Colonic mucosa (tissue), 4 donors: ENCODE measurements at regions not wholly inside any gene's neighbourhood (a gene's known extent, or its start where the extent isn't known, plus 50 kb on each side); places are given as distances from the start of the nearest gene placed in this dataset.

ENCODE experiments used
- DNase-seq: peaks from one replicate; pipeline ENCODE4 v3.0.0-alpha.2; 2020
- H3K27ac ChIP-seq: fragments of 200-600 bp; one replicate; pipeline ENCODE4 v1.8.0; 2021
- H3K27me3 ChIP-seq: fragments of 200-600 bp; one replicate; pipeline ENCODE4 v1.8.0; 2021
- H3K36me3 ChIP-seq: fragments of 200-600 bp; one replicate; pipeline ENCODE4 v1.8.0; 2021
- H3K4me1 ChIP-seq: fragments of 200-600 bp; one replicate; pipeline ENCODE4 v1.8.0; 2021; ENCODE audit warnings: mild to moderate bottlenecking
- H3K4me3 ChIP-seq: fragments of 200-600 bp; one replicate; pipeline ENCODE4 v1.8.0; 2021
- H3K9ac ChIP-seq, 2 donors: one replicate each; pipeline ENCODE4 v1.7.0; 2013; ENCODE audit warnings: control low read depth in 2 of 2, low read depth in 2 of 2, low read length in 2 of 2
- H3K9me3 ChIP-seq: fragments of 200-600 bp; one replicate; pipeline ENCODE4 v1.8.0; 2021
- CTCF ChIP-seq: fragments of 200-600 bp; IDR thresholded peaks from one replicate; pipeline ENCODE4 v1.8.0; 2022; ENCODE audit warnings: antibody characterized with exemption, mild to moderate bottlenecking
- intact Hi-C: fragments of 100-400 bp; cut with DNase I; formaldehyde crosslinking; loops from one replicate; pipeline ENCODE4 v1.14.1; 2022
- donor health status: healthy.
- donor health status: DM: no; HTN: no; CAD: no.
- donor health status: DM: no; HTN: no; CAD: no.

- H3K9ac ChIP-seq = no peak overlapping the region
- no peaks in the 10 kb centered on the region for H3K27me3 ChIP-seq
- no peak overlapping the region for H3K4me3 ChIP-seq
- H3K27ac ChIP-seq = peak overlapping the region; percentile 75
- no peak for TF ChIP-seq CTCF
- no peaks in the 10 kb centered on the region for H3K9me3 ChIP-seq
- intact Hi-C loops = no loop called here
- DNase-seq = no peak
- peaks cover 4% of the 10 kb centered on the region for H3K4me1 ChIP-seq
- H3K36me3 ChIP-seq = no peaks in the 10 kb centered on the region
These were observed 258.4 kb downstream of the OPA1 start for GRCh38 chr3:193851428-193851847.

- Histone ChIP-seq H3K27me3 (no peaks in the 10 kb centered on the region), H3K9ac (peak overlapping the region in 1 of 2 donors; percentile 24), H3K27ac (peak overlapping the region; percentile 75), H3K36me3 (no peaks in the 10 kb centered on the region), H3K4me3 (no peak overlapping the region), H3K4me1 (peaks cover 4% of the 10 kb centered on the region), H3K9me3 (no peaks in the 10 kb centered on the region)
- intact Hi-C loops = no loop called here
- no peak for TF ChIP-seq CTCF
- no peak for DNase-seq
These were observed 259.1 kb downstream of the OPA1 start for GRCh38 chr3:193851941-193852674.

- Histone ChIP-seq H3K9me3 (no peaks in the 10 kb centered on the region), H3K4me3 (no peak overlapping the region), H3K9ac (peak overlapping the region in 1 of 2 donors; percentile 44), H3K27ac (peak overlapping the region; percentile 75), H3K27me3 (no peaks in the 10 kb centered on the region), H3K36me3 (no peaks in the 10 kb centered on the region), H3K4me1 (peaks cover 4% of the 10 kb centered on the region)
- intact Hi-C loops = no loop called here
- DNase-seq = no peak
- TF ChIP-seq CTCF = no peak
These were observed 259.9 kb downstream of the OPA1 start for GRCh38 chr3:193852901-193853300.

- Histone ChIP-seq H3K9me3 (no peaks in the 10 kb centered on the region), H3K27ac (peak overlapping the region; percentile 75), H3K36me3 (no peaks in the 10 kb centered on the region), H3K4me1 (peaks cover 4% of the 10 kb centered on the region), H3K9ac (peak overlapping the region in 1 of 2 donors; percentile 44), H3K4me3 (no peak overlapping the region), H3K27me3 (no peaks in the 10 kb centered on the region)
- intact Hi-C loops = no loop called here
- DNase-seq = peak; percentile 54
- TF ChIP-seq CTCF = no peak
These were observed 260.7 kb downstream of the OPA1 start for GRCh38 chr3:193853511-193854219.

- H3K4me3 ChIP-seq = no peak overlapping the region
- H3K27ac ChIP-seq = no peak overlapping the region
- intact Hi-C loops = no loop called here
These were observed 265.0 kb downstream of the OPA1 start for GRCh38 chr3:193857996-193858395.

More at GRCh38 chr3:193857996-193858395, 265.0 kb downstream of the OPA1 start:
- Histone ChIP-seq H3K9ac (no peak overlapping the region), H3K9me3 (no peaks in the 10 kb centered on the region), H3K27me3 (no peaks in the 10 kb centered on the region), H3K36me3 (no peaks in the 10 kb centered on the region), H3K4me1 (no peaks in the 10 kb centered on the region)
- DNase-seq = no peak
- no peak for TF ChIP-seq CTCF
